ENCODE measurements at regions not wholly inside any gene's neighbourhood (a gene's known extent, or its start where the extent isn't known, plus 50 kb on each side); places are given as distances from the start of the nearest gene placed in this dataset.

DNA sequence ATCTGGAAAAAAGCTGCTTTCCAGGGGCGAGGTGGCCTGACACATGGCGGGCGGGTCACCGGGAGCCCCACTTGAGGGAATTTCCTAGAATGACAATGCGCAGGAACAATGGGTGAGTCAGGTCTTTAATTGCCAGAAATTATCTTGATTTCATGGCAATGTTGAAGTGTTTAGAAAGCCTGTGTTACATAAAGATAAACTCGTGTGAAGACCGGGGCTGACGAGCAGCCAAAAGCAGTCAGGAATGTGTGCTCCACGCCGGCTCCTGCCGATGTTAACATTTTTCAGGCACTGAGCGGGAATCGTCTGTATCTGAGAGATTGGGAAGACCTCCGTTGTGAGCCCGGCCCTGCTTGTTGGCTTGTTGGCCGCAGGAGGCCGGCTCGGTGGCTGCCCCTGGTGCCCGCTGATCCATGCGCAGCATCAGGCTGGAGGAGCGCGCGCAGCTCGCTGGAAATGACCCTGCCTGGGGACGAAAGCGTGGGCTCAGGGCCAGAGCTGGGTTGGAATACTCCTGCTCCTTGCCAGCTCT lies 353.1 kb downstream of the FOXL1 start:
- TF ChIP-seq CTCF (tag by site-specific recombination; IDR thresholded peaks at IDR 0.05) (no peak), ZNF76 (tag by site-specific recombination; IDR thresholded peaks at IDR 0.05; ENCODE audit: borderline replicate concordance, low read depth) (no peak), YY1 (tag by site-specific recombination; IDR thresholded peaks at IDR 0.05) (no peak), GLI4 (tag by site-specific recombination; IDR thresholded peaks at IDR 0.05) (no peak), ZFP41 (tag by site-specific recombination; IDR thresholded peaks at IDR 0.05; ENCODE audit: borderline replicate concordance) (no peak), ZNF423 (tag by site-specific recombination; IDR thresholded peaks at IDR 0.05) (no peak), EGR2 (tag by site-specific recombination; IDR thresholded peaks at IDR 0.05; ENCODE audit: low read depth) (no peak), OVOL3 (tag by site-specific recombination; IDR thresholded peaks at IDR 0.05) (no peak), ZNF664 (tag by site-specific recombination; IDR thresholded peaks at IDR 0.05) (no peak)
- TF ChIP-seq, protein P1, sequence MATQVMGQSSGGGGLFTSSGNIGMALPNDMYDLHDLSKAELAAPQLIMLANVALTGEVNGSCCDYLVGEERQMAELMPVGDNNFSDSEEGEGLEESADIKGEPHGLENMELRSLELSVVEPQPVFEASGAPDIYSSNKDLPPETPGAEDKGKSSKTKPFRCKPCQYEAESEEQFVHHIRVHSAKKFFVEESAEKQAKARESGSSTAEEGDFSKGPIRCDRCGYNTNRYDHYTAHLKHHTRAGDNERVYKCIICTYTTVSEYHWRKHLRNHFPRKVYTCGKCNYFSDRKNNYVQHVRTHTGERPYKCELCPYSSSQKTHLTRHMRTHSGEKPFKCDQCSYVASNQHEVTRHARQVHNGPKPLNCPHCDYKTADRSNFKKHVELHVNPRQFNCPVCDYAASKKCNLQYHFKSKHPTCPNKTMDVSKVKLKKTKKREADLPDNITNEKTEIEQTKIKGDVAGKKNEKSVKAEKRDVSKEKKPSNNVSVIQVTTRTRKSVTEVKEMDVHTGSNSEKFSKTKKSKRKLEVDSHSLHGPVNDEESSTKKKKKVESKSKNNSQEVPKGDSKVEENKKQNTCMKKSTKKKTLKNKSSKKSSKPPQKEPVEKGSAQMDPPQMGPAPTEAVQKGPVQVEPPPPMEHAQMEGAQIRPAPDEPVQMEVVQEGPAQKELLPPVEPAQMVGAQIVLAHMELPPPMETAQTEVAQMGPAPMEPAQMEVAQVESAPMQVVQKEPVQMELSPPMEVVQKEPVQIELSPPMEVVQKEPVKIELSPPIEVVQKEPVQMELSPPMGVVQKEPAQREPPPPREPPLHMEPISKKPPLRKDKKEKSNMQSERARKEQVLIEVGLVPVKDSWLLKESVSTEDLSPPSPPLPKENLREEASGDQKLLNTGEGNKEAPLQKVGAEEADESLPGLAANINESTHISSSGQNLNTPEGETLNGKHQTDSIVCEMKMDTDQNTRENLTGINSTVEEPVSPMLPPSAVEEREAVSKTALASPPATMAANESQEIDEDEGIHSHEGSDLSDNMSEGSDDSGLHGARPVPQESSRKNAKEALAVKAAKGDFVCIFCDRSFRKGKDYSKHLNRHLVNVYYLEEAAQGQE (tag by site-specific recombination; IDR thresholded peaks at IDR 0.05), result no peak
- TF ChIP-seq, protein P2, sequence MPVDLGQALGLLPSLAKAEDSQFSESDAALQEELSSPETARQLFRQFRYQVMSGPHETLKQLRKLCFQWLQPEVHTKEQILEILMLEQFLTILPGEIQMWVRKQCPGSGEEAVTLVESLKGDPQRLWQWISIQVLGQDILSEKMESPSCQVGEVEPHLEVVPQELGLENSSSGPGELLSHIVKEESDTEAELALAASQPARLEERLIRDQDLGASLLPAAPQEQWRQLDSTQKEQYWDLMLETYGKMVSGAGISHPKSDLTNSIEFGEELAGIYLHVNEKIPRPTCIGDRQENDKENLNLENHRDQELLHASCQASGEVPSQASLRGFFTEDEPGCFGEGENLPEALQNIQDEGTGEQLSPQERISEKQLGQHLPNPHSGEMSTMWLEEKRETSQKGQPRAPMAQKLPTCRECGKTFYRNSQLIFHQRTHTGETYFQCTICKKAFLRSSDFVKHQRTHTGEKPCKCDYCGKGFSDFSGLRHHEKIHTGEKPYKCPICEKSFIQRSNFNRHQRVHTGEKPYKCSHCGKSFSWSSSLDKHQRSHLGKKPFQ (tag by site-specific recombination; IDR thresholded peaks at IDR 0.05), result no peak
- TF ChIP-seq, protein P3, sequence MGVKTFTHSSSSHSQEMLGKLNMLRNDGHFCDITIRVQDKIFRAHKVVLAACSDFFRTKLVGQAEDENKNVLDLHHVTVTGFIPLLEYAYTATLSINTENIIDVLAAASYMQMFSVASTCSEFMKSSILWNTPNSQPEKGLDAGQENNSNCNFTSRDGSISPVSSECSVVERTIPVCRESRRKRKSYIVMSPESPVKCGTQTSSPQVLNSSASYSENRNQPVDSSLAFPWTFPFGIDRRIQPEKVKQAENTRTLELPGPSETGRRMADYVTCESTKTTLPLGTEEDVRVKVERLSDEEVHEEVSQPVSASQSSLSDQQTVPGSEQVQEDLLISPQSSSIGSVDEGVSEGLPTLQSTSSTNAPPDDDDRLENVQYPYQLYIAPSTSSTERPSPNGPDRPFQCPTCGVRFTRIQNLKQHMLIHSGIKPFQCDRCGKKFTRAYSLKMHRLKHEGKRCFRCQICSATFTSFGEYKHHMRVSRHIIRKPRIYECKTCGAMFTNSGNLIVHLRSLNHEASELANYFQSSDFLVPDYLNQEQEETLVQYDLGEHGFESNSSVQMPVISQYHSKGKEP (tag by site-specific recombination; IDR thresholded peaks at IDR 0.05), result no peak
